GM21423 (cell line): ENCODE measurements at regions not wholly inside any gene's neighbourhood (a gene's known extent, or its start where the extent isn't known, plus 50 kb on each side); places are given as distances from the start of the nearest gene placed in this dataset.

Experiments
- ATAC-seq: cut with Tn5 transposase; IDR thresholded peaks from one replicate; pipeline ENCODE4 v1.9.1; 2021; ENCODE audit warnings: mild to moderate bottlenecking, moderate library complexity; ENCODE audit not compliant: unreplicated experiment

- ATAC-seq = no peak
These were observed 321.5 kb downstream of the SATB2 start for GRCh38 chr2:199136242-199136641.

GRCh38 chr2:199131876-199132275 is 325.9 kb downstream of the SATB2 start:
- no peak for ATAC-seq

DNA sequence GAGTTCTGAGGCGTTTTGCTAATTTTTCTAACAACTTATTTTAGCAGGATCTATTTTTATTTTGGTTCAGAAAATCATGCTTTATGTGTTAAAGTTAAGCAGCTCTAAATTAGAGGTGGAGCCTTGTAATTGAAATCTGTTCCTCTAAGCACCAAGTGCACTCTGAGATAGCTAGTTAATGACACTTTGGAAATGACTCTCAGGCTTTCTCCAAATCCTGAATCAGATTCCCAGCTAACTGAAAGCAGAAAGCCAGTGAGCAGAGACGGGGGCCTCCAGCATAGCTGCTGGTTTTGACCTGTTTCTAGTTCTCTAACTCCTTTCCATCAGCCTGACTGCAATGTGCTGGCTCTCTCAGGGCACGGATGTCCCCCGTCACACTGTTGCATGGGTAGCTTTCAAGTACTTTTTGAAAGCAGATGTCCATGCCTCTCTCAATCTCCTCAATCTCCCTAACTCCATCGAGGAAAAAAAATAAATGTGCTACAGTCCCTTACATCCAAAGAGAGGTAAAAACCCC is 326.5 kb downstream of the SATB2 start:
- no peak for ATAC-seq

- ATAC-seq = no peak
These were observed 327.2 kb downstream of the SATB2 start for GRCh38 chr2:199130501-199130900.

DNA sequence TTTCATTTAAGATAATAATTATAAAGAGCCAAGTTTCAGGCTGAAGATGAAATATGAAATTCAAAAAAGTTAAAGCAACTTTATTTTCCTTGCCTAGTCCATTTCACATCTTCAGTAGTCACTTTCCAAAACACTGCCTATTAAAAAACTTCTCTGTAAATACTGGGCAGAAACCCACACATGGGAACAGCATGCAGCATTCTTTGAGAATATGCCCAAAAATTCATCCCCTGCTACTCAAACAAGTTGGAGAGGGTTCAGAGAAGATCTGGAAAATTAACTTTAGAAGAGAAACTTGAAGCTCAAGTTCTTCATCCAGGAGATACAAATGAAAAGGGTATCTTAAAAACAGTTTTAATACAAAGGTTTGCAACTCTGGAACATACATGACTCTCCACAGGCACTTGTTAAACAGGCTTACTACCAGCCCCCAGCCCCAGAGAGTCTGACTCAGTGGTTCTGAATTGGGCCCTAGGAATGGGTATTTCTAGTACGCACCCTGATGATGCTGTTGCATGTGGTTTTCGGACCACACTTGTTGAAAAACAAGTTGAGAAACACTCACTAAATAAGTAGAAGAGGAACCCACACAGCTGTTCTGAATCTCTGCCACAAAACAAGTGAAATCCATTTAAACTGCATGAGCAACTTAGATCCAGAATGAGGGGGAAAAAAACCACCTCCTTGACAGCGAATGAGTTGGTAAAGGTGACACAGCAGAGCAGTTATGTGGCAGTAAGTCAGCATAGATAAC is 329.1 kb downstream of the SATB2 start:
- no peak for ATAC-seq

DNA sequence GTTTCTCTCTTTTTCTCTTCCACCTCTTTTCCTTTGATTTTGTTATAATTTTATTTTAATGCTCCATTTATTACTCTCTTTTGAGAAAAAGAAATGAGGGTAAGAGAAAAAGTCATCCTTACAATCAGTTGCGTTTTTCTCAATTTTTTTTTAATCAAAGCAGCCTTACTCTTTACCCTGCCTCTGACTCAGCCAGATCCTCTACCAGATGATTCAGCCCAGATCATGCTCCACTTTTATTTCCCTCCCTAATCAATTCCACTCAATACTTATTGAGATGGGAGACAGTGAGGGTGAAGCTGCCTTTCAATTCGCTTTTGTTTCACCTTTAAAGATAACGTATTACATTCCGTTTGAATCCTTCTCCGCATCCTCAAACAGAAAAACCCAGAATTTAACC is 337.9 kb downstream of the SATB2 start:
- no peak for ATAC-seq

DNA sequence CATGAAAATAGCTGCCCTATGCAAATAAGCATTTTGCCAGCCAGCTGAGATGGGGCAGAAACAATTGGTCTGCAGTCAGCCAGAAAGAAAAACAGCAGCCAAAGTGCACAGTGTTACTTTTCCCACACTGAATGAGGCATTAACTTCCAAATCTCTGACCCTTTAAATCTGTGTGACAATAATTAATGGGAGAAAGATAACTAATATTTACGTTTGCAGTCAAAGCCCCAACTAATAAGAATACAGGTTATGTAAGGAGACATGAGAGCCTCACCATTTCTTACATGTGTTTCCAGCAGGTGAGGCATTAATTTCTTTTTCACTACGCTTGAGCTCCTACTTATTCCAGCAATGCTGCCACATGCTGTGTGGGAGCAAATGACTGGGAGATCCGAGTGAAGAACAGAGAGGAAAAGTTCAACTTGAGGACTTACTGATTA is 339.0 kb downstream of the SATB2 start:
- ATAC-seq = no peak

DNA sequence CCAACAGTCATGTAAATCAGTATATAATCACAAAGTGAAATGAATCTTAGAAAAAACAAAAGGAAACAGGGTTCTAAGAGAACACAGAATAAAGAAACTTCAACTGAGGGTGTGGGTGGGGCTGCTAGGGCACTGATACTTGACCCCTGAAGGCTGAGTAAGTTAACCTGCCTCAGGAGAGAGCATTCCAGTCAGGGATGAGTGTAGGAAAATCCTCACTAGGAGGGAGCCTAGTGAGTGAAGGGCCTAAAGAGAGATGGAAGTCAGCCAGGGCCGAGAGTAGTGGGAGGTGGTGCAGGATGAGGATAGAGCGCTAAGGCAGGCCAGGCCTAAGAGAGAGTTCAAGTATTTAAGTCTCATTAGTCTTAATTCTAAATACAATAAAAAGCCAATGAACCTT is 342.6 kb downstream of the SATB2 start:
- no peak for ATAC-seq

DNA sequence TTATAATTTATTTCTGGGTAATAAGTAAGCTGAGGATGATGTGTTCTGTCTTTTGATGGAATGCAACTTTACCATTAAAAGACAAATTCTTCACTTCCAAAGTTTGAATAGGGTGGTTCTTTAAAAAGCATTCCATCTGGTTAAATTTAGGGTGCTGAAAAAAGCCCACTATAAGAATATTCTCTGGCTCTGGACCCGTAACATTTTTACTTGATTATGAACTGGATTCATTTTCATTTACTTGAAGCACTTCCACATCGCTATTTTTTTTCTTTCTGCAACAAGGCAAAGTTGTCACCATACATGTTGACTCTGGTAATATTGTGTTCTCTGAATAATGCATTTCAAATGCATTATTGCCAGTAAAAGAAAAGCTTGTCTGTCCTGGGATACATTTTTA is 344.6 kb downstream of the SATB2 start:
- no peak for ATAC-seq

DNA sequence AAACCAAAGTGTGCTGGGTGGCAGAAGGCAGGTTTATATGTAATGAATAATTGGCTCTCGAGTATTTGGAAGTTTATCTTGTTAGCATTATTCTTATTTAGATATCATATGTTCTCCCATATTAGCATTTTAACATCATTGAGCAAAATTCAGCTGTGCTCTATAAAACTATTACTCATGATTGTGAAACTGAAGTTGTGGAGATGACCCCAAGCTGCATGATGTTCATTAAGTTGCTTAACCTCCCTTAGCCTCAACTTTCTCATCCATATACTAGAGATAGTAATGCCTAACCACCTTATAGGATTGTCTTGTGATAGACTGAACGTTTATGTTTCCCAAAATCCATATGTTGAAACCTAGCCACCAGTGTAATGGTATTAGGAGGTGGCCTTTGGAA is 346.3 kb downstream of the SATB2 start:
- no peak for ATAC-seq

DNA sequence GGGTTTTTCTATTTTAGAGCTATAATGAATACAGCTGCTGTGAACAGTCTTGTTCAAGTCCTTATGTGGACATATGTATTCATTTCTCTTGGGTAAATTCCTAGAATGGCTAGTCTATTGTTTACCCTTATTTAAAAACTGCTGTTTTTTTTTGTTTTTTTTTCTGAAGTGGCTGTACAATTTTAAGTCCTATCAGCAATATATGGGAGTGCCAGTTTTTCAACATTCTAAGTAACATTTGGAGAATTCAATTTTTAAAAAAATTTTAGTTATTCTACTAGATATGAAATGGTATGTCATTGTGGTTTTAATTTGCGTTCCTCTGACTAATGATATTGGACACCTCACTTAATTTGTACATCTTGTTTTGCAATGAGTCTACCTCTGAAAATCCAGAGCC is 349.7 kb downstream of the SATB2 start:
- ATAC-seq = no peak

GRCh38 chr2:199105826-199106225 is 351.9 kb downstream of the SATB2 start:
- ATAC-seq = no peak

DNA sequence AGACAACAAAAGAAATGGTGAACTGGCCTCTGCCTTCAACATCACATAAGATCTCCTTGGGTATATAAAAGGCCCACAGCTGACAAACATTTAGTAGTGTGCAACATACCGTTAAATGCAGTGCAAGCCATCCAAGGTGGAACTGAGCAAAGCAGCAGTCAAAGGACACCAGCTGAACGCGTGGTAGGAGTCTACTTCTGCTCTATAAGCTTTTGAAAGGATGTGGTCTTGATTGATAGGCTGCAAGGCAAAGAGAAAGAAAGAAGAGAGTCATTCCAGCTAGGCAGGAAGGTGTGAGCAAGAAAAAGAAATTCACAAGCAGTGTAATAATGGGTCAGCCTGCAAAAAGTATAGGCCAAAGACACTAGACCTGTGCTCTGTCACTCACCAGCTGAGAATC is 356.3 kb downstream of the SATB2 start:
- ATAC-seq = no peak

DNA sequence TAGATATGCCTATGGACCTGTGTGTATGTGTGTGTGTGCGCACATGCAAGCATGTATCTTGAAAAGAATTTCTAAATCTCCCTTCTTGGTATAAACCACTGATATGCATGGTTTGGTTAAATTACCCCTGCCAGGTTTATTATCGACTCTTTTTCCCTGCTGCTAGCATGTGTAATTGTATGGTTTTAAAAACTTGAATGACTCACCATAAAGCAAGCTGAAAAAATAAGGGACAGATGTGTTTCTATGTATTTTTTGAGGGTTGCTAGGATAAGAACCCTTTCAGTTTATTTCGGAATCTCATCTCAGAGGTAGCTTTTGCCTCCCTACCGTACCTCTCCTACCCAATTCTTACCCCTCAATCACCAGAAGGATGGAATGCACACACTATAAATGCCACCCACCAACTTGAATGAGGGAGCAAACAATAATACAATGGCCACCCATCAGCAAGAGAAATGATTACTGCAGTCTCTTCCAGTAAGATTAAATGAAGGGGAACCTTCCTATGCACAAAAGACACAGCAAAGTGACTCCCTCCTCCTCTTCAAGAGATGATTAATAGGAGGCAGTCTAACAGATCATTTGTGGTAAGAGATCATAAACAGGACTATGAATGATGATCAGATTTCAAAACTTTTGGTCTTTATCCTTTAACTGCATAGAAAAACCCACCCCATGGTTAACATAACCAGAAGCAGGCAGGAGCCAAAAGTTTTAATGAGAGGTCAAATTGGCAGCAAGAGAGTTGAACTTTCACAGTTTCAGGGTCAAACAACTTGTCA is 357.2 kb downstream of the SATB2 start:
- no peak for ATAC-seq

- no peak for ATAC-seq
These were observed 365.3 kb downstream of the SATB2 start for GRCh38 chr2:199092419-199092818.

DNA sequence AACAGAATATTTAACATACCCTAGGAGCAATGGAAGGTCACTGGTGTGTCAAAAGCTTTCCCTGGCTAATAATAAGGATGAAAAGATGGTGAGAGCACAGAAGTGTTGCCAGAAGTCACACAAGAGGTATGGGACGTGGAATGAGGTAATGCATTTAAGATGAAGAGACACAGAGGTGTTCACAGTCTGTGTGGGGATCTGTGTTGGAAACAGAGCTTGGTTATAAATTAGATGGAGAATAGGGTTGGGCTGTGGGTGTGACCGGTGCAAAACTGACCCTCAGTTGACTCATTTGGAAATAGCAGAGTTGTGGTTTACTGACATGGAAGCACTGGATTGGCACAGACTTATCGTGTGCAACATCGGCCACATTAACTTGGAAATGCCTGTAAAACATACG is 372.5 kb downstream of the SATB2 start:
- ATAC-seq = no peak

- ATAC-seq = no peak
These were observed 387.3 kb downstream of the SATB2 start for GRCh38 chr2:199070322-199070949.

- no peak for ATAC-seq
These were observed 393.5 kb downstream of the SATB2 start for GRCh38 chr2:199064201-199064600.

GRCh38 chr2:199057936-199058335 is 399.8 kb downstream of the SATB2 start:
- ATAC-seq = no peak

DNA sequence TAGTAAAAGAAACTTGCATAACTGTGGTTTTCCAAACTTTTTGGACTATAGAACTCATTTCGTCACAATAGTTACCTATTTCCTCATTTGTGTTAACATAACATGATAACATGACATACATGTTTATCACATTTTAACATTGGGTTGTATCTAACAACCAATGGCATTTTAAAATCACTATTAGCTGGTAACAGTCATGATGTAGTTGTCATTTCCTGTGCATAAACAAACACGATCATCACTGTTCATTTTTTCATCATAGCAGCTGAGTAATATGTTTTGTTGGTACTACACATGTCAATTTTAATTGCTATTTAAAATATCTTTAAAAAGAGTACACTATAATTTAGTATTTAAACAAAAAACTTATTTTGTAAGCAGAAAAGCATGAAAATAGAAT is 402.4 kb downstream of the SATB2 start:
- no peak for ATAC-seq

GRCh38 chr2:199042660-199043379 is 414.9 kb downstream of the SATB2 start:
- ATAC-seq = no peak
